ENCODE measurements at regions not wholly inside any gene's neighbourhood (a gene's known extent, or its start where the extent isn't known, plus 50 kb on each side); places are given as distances from the start of the nearest gene placed in this dataset.
A peak's percentile ranks its signal among the peaks of the same experiment; 100 is the strongest.

- H3K4me1 Mint-ChIP-seq = peaks cover 10 to 12% of the 10 kb centered on the region in 2 donors
- H3K27me3 Mint-ChIP-seq = no peaks in the 10 kb centered on the region
- H3K4me3 Mint-ChIP-seq = no peak overlapping the region
- no peak for ATAC-seq (replicated peaks)
- H3K9me3 Mint-ChIP-seq = no peaks in the 10 kb centered on the region
- no peak for DNase-seq
- no peak overlapping the region for H3K27ac Mint-ChIP-seq
- H3K36me3 Mint-ChIP-seq = no peaks in the 10 kb centered on the region
Measured at GRCh38 chr9:107671588-107671987, 182.0 kb upstream of the KLF4 start.

GRCh38 chr9:107669422-107669821, 179.9 kb upstream of the KLF4 start:
- ATAC-seq (replicated peaks) = no peak
- Mint-ChIP-seq H3K36me3 (no peaks in the 10 kb centered on the region), H3K27ac (no peak overlapping the region)

GRCh38 chr9:107667231-107668070, 177.9 kb upstream of the KLF4 start:
- no peak overlapping the region for H3K27ac Mint-ChIP-seq
- ATAC-seq (replicated peaks) (no peak), DNase-seq (no peak)
- no peaks in the 10 kb centered on the region for H3K4me1 Mint-ChIP-seq
- no peaks in the 10 kb centered on the region for H3K9me3 Mint-ChIP-seq
- no peaks in the 10 kb centered on the region for H3K36me3 Mint-ChIP-seq
- no peak overlapping the region for H3K4me3 Mint-ChIP-seq
- H3K27me3 Mint-ChIP-seq = no peaks in the 10 kb centered on the region

More at GRCh38 chr9:107669422-107669821, 179.9 kb upstream of the KLF4 start:
- H3K4me1 Mint-ChIP-seq = peaks cover 1 to 2% of the 10 kb centered on the region in 2 donors
- H3K4me3 Mint-ChIP-seq = no peak overlapping the region
- H3K9me3 Mint-ChIP-seq = no peaks in the 10 kb centered on the region
- H3K27me3 Mint-ChIP-seq = no peaks in the 10 kb centered on the region
- no peak for DNase-seq

- no peak overlapping the region for H3K4me3 Mint-ChIP-seq
- H3K27ac Mint-ChIP-seq = peak overlapping the region; percentile 48
- no peak for ATAC-seq (replicated peaks)
- no peaks in the 10 kb centered on the region for H3K9me3 Mint-ChIP-seq
- H3K27me3 Mint-ChIP-seq = peaks cover 0 to under 1% of the 10 kb centered on the region in 2 donors
- no peaks in the 10 kb centered on the region for H3K4me1 Mint-ChIP-seq
- H3K36me3 Mint-ChIP-seq = no peaks in the 10 kb centered on the region
- no peak for DNase-seq
Measured at GRCh38 chr9:107665057-107665456, 175.5 kb upstream of the KLF4 start.

- Mint-ChIP-seq H3K9me3 (peaks cover 0 to 2% of the 10 kb centered on the region in 2 donors), H3K4me3 (no peak overlapping the region), H3K27ac (no peak overlapping the region), H3K36me3 (no peaks in the 10 kb centered on the region), H3K27me3 (peaks cover 3 to 4% of the 10 kb centered on the region in 2 donors), H3K4me1 (no peaks in the 10 kb centered on the region)
- ATAC-seq (replicated peaks) (no peak), DNase-seq (no peak)
Measured at GRCh38 chr9:107660976-107661375, 171.4 kb upstream of the KLF4 start.

GRCh38 chr9:107653263-107653821, 163.8 kb upstream of the KLF4 start:
- no peak overlapping the region for H3K27ac Mint-ChIP-seq
- no peak for DNase-seq
- H3K36me3 Mint-ChIP-seq = no peaks in the 10 kb centered on the region
- H3K4me1 Mint-ChIP-seq = no peaks in the 10 kb centered on the region
- peaks cover 0 to 2% of the 10 kb centered on the region in 2 donors for H3K9me3 Mint-ChIP-seq
- no peak overlapping the region for H3K4me3 Mint-ChIP-seq
- peaks cover 15 to 17% of the 10 kb centered on the region in 2 donors for H3K27me3 Mint-ChIP-seq
- ATAC-seq (replicated peaks) = no peak

GRCh38 chr9:107650995-107651394, 161.4 kb upstream of the KLF4 start:
- no peaks in the 10 kb centered on the region for H3K9me3 Mint-ChIP-seq

GRCh38 chr9:107650321-107650720, 160.8 kb upstream of the KLF4 start:
- DNase-seq = no peak
- Mint-ChIP-seq H3K27me3 (peaks cover 10 to 15% of the 10 kb centered on the region in 2 donors), H3K4me1 (peaks cover 0 to 1% of the 10 kb centered on the region in 2 donors), H3K36me3 (no peaks in the 10 kb centered on the region), H3K9me3 (no peaks in the 10 kb centered on the region), H3K27ac (no peak overlapping the region), H3K4me3 (no peak overlapping the region)
- ATAC-seq (replicated peaks) = no peak

More at GRCh38 chr9:107650995-107651394, 161.4 kb upstream of the KLF4 start:
- DNase-seq (no peak), ATAC-seq (replicated peaks) (no peak)
- Mint-ChIP-seq H3K36me3 (no peaks in the 10 kb centered on the region), H3K4me1 (no peaks in the 10 kb centered on the region), H3K27me3 (peaks cover 15 to 16% of the 10 kb centered on the region in 2 donors), H3K4me3 (no peak overlapping the region), H3K27ac (no peak overlapping the region)

- Mint-ChIP-seq H3K27me3 (peaks cover 14 to 18% of the 10 kb centered on the region in 2 donors), H3K4me3 (no peak overlapping the region), H3K36me3 (no peaks in the 10 kb centered on the region), H3K4me1 (peaks cover 4 to 6% of the 10 kb centered on the region in 2 donors), H3K27ac (no peak overlapping the region), H3K9me3 (no peaks in the 10 kb centered on the region)
- ATAC-seq (replicated peaks) (no peak), DNase-seq (no peak)
Measured at GRCh38 chr9:107648153-107648715, 158.7 kb upstream of the KLF4 start.

GRCh38 chr9:107647611-107648010, 158.0 kb upstream of the KLF4 start:
- H3K27me3 Mint-ChIP-seq = peaks cover 15 to 17% of the 10 kb centered on the region in 2 donors
- H3K27ac Mint-ChIP-seq = no peak overlapping the region
- ATAC-seq (replicated peaks) (no peak), DNase-seq (no peak)
- H3K36me3 Mint-ChIP-seq = no peaks in the 10 kb centered on the region
- no peak overlapping the region for H3K4me3 Mint-ChIP-seq
- peaks cover 4 to 6% of the 10 kb centered on the region in 2 donors for H3K4me1 Mint-ChIP-seq
- H3K9me3 Mint-ChIP-seq = no peaks in the 10 kb centered on the region

GRCh38 chr9:107647141-107647540, 157.6 kb upstream of the KLF4 start:
- Mint-ChIP-seq H3K9me3 (no peaks in the 10 kb centered on the region), H3K4me3 (no peak overlapping the region), H3K27ac (no peak overlapping the region), H3K27me3 (peaks cover 15 to 18% of the 10 kb centered on the region in 2 donors), H3K36me3 (no peaks in the 10 kb centered on the region), H3K4me1 (peaks cover 4 to 6% of the 10 kb centered on the region in 2 donors)
- no peak for DNase-seq
- ATAC-seq (replicated peaks) = no peak

- no peak overlapping the region for H3K4me3 Mint-ChIP-seq
- H3K27ac Mint-ChIP-seq = no peak overlapping the region
- no peaks in the 10 kb centered on the region for H3K9me3 Mint-ChIP-seq
- DNase-seq = no peak
- H3K36me3 Mint-ChIP-seq = no peaks in the 10 kb centered on the region
- H3K4me1 Mint-ChIP-seq = peaks cover 4 to 9% of the 10 kb centered on the region in 2 donors
- no peak for ATAC-seq (replicated peaks)
- H3K27me3 Mint-ChIP-seq = peaks cover 22 to 24% of the 10 kb centered on the region in 2 donors
Measured at GRCh38 chr9:107645464-107645833, 155.9 kb upstream of the KLF4 start.

- no peaks in the 10 kb centered on the region for H3K36me3 Mint-ChIP-seq
- H3K9me3 Mint-ChIP-seq = no peaks in the 10 kb centered on the region
- DNase-seq (no peak), ATAC-seq (replicated peaks) (peak in 1 of 2 donors; percentile 23)
- H3K4me1 Mint-ChIP-seq = peaks cover 6 to 14% of the 10 kb centered on the region in 2 donors
- no peak overlapping the region for H3K4me3 Mint-ChIP-seq
- H3K27me3 Mint-ChIP-seq = peaks cover 28 to 30% of the 10 kb centered on the region in 2 donors
- H3K27ac Mint-ChIP-seq = no peak overlapping the region
Measured at GRCh38 chr9:107644733-107645463, 155.3 kb upstream of the KLF4 start.

- peaks cover 24 to 30% of the 10 kb centered on the region in 2 donors for H3K27me3 Mint-ChIP-seq
- no peak for DNase-seq
- no peak overlapping the region for H3K4me3 Mint-ChIP-seq
- H3K9me3 Mint-ChIP-seq = no peaks in the 10 kb centered on the region
- no peak overlapping the region for H3K27ac Mint-ChIP-seq
- no peak for ATAC-seq (replicated peaks)
- H3K36me3 Mint-ChIP-seq = no peaks in the 10 kb centered on the region
- H3K4me1 Mint-ChIP-seq = peaks cover 25 to 49% of the 10 kb centered on the region in 2 donors
Measured at GRCh38 chr9:107639426-107639825, 149.9 kb upstream of the KLF4 start.

Data from stimulated activated naive B cell treated with anti-CD40 and anti-IgM and Interleukin-4, amounts not matched to agents 10 μg/mL and 1 μg/mL and 100 μg/mL, for 72 hours (primary cell).